ENCODE measurements at regions not wholly inside any gene's neighbourhood (a gene's known extent, or its start where the extent isn't known, plus 50 kb on each side); places are given as distances from the start of the nearest gene placed in this dataset.

DNA sequence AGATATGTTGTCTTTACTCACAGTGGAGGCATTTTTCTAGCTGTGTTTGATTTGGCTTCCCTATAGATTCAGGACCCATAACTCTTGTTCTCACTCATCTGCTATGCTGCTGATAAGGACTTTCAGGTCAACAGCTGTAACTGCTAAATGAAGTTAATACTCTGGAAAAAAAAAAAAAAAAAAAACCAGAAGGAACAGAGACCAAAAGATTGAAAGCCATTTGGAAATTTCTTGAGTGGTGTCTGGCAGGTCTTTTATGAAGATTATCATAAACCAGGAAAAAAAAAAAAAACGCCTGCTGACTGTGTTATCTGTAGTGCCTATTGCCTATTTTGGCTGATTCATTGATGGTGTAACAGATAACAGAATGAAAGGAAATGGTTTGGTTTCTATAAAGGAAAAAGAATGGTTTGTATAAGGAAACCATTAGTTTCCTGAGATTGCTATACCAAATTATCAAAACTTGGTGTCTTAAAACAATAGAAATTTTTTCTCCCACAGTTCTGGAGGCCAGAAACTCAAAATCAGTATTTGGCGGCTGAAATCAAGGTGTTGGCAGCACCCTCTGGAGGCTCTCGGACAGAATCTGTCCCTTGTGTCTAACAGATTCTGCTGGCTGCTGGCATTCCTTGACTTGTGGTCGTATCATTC lies 60.5 kb upstream of the BET1 start:
- H3K79me2 ChIP-seq: no peaks in the 10 kb centered on the region
- no peaks in the 10 kb centered on the region for H3K27me3 ChIP-seq
- DNase-seq (ENCODE audit: low spot score): no peak
- H3K4me3 ChIP-seq: no peak overlapping the region
- no peaks in the 10 kb centered on the region for H3K9me3 ChIP-seq (ENCODE audit: low read depth)
- TF ChIP-seq, protein P1, sequence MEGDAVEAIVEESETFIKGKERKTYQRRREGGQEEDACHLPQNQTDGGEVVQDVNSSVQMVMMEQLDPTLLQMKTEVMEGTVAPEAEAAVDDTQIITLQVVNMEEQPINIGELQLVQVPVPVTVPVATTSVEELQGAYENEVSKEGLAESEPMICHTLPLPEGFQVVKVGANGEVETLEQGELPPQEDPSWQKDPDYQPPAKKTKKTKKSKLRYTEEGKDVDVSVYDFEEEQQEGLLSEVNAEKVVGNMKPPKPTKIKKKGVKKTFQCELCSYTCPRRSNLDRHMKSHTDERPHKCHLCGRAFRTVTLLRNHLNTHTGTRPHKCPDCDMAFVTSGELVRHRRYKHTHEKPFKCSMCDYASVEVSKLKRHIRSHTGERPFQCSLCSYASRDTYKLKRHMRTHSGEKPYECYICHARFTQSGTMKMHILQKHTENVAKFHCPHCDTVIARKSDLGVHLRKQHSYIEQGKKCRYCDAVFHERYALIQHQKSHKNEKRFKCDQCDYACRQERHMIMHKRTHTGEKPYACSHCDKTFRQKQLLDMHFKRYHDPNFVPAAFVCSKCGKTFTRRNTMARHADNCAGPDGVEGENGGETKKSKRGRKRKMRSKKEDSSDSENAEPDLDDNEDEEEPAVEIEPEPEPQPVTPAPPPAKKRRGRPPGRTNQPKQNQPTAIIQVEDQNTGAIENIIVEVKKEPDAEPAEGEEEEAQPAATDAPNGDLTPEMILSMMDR (IDR thresholded peaks at IDR 0.05; ENCODE audit: poor library complexity): no peak
- TF ChIP-seq EZH2phosphoT487 (IDR thresholded peaks at IDR 0.05; ENCODE audit: low read depth, severe bottlenecking, unreplicated experiment) (no peak), EZH2 (IDR thresholded peaks at IDR 0.05; ENCODE audit: borderline replicate concordance) (no peak)
- H3K27ac ChIP-seq: no peak overlapping the region
- no peak overlapping the region for H3K4me2 ChIP-seq
- no peaks in the 10 kb centered on the region for H3K9me2 ChIP-seq (replicated peaks; ENCODE audit: insufficient read depth)
- no peaks in the 10 kb centered on the region for H3K36me3 ChIP-seq (replicated peaks; ENCODE audit: insufficient read depth, low read depth)
- no peaks in the 10 kb centered on the region for H4K20me1 ChIP-seq (ENCODE audit: insufficient read depth, poor library complexity, severe bottlenecking)
- H2AFZ ChIP-seq: no peak overlapping the region
- H3K4me1 ChIP-seq (ENCODE audit: insufficient read depth): no peaks in the 10 kb centered on the region
- WGBS (ENCODE audit: low lambda C conversion rate, missing lambda C conversion rate): 71% methylated on average over 4 of the region's 4 CpGs

DNA sequence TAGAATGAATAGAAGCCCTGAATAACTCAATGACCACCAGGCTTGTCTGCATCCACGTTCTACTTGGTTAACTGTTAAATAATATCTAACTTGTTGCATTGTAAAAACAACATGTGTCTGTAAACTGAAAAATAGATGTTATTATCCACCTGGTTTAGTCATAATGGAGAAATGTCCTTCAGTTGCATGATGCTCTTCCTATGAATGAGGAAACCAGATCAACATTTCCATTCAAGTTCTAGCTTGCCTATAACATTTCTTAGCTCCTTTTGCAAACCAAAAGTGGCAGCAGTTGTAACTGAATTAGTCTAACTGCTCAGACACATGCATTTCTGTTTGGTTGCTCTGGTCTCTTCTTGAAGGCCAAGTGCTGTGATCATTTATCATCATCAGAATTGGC lies 62.9 kb upstream of the BET1 start:
- TF ChIP-seq EZH2 (IDR thresholded peaks at IDR 0.05; ENCODE audit: borderline replicate concordance) (no peak), EZH2phosphoT487 (IDR thresholded peaks at IDR 0.05; ENCODE audit: low read depth, severe bottlenecking, unreplicated experiment) (no peak)
- TF ChIP-seq, protein P1 (IDR thresholded peaks at IDR 0.05; ENCODE audit: poor library complexity): no peak
- H3K27me3 ChIP-seq: no peaks in the 10 kb centered on the region
- no peaks in the 10 kb centered on the region for H4K20me1 ChIP-seq (ENCODE audit: insufficient read depth, poor library complexity, severe bottlenecking)
- H3K9me2 ChIP-seq (replicated peaks; ENCODE audit: insufficient read depth): no peaks in the 10 kb centered on the region
- no peaks in the 10 kb centered on the region for H3K36me3 ChIP-seq (replicated peaks; ENCODE audit: insufficient read depth, low read depth)
- WGBS (ENCODE audit: low lambda C conversion rate, missing lambda C conversion rate): 81% methylated on average over 1 of the region's 1 CpG
- no peaks in the 10 kb centered on the region for H3K9me3 ChIP-seq (ENCODE audit: low read depth)
- no peak overlapping the region for H3K27ac ChIP-seq
- no peak overlapping the region for H3K4me3 ChIP-seq
- H3K4me2 ChIP-seq: no peak overlapping the region
- no peak overlapping the region for H2AFZ ChIP-seq
- no peak for DNase-seq (ENCODE audit: low spot score)
- no peaks in the 10 kb centered on the region for H3K4me1 ChIP-seq (ENCODE audit: insufficient read depth)
- H3K79me2 ChIP-seq: no peaks in the 10 kb centered on the region

DNA sequence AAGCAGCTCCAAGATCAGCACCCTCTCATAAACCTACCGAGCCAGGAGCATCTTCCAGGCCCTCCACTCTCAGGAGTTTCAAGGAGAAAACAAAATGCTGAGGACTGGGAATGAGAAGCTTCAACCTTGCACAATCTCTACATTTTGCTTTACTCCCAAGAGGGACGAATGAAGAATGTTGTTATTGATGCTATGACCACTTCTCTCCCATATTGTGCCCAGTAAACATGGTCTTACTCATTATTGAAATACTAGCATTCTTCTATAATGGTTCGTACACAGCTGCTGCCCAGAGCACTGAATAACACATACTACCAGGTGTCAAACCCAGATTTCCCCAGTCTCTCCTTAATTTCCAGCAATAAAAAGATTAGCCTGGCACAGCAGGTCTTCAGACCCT lies 63.4 kb upstream of the BET1 start:
- H3K4me1 ChIP-seq (ENCODE audit: insufficient read depth): no peaks in the 10 kb centered on the region
- H3K9me2 ChIP-seq (replicated peaks; ENCODE audit: insufficient read depth): no peaks in the 10 kb centered on the region
- no peak overlapping the region for H2AFZ ChIP-seq
- no peak overlapping the region for H3K4me2 ChIP-seq
- H3K36me3 ChIP-seq (replicated peaks; ENCODE audit: insufficient read depth, low read depth): no peaks in the 10 kb centered on the region
- no peaks in the 10 kb centered on the region for H3K79me2 ChIP-seq
- WGBS (ENCODE audit: low lambda C conversion rate, missing lambda C conversion rate): 90% methylated on average over 3 of the region's 3 CpGs
- H3K27me3 ChIP-seq: no peaks in the 10 kb centered on the region
- no peak for DNase-seq (ENCODE audit: low spot score)
- H3K27ac ChIP-seq: no peak overlapping the region
- no peaks in the 10 kb centered on the region for H4K20me1 ChIP-seq (ENCODE audit: insufficient read depth, poor library complexity, severe bottlenecking)
- H3K4me3 ChIP-seq: no peak overlapping the region
- H3K9me3 ChIP-seq (ENCODE audit: low read depth): no peaks in the 10 kb centered on the region
- TF ChIP-seq EZH2 (IDR thresholded peaks at IDR 0.05; ENCODE audit: borderline replicate concordance): no peak
- TF ChIP-seq, protein P1 (IDR thresholded peaks at IDR 0.05; ENCODE audit: poor library complexity): no peak
- no peak for TF ChIP-seq EZH2phosphoT487 (IDR thresholded peaks at IDR 0.05; ENCODE audit: low read depth, severe bottlenecking, unreplicated experiment)

Measured in hepatocyte (in vitro differentiated cells).